HEK293 (cell line): ENCODE measurements at regions not wholly inside any gene's neighbourhood (a gene's known extent, or its start where the extent isn't known, plus 50 kb on each side); places are given as distances from the start of the nearest gene placed in this dataset.

Experiments
- CTCF ChIA-PET: fragments of 350-600 bp; formaldehyde crosslinking; extraction: SDS; loops from one replicate; lab custom pipeline; 2021; ENCODE audit warnings: antibody characterized with exemption; lab: Yijun Ruan, JAX
- POLR2A ChIA-PET: fragments of 300-600 bp; formaldehyde crosslinking; extraction: SDS; loops from one replicate; lab custom pipeline; 2020; ENCODE audit warnings: antibody characterized with exemption, inconsistent platforms; lab: Yijun Ruan, JAX
- H3K27ac ChIP-seq: fragments of 200-500 bp; sonication (Bioruptor generic); 2 replicates; pipeline ENCODE4 v1.5.1; 2014; ENCODE audit warnings: low read depth, low read length, control low read depth, inconsistent platforms; ENCODE audit errors: extremely low read depth
- H3K36me3 ChIP-seq, 2 experiments: fragments of 200-500 bp in 1 of 2; sonication (Bioruptor generic) in 1 of 2; 1 replicate in 1 of 2; 2 replicates in 1 of 2; pipeline ENCODE4 v1.5.1; 2014 to 2017; ENCODE audit warnings: inconsistent platforms in 2 of 2, low read length in 2 of 2; ENCODE audit not compliant: control insufficient read depth in 2 of 2, insufficient read depth in 1 of 2
- H3K4me1 ChIP-seq: fragments of 200-500 bp; sonication (Bioruptor generic); 2 replicates; pipeline ENCODE4 v1.5.1; 2014; ENCODE audit warnings: mild to moderate bottlenecking, low read length, inconsistent platforms; ENCODE audit not compliant: control insufficient read depth, insufficient read depth
- H3K4me3 ChIP-seq: 2 replicates; pipeline ENCODE4 v1.5.1; 2011; ENCODE audit warnings: low read depth, mild to moderate bottlenecking, control low read depth, low read length, moderate library complexity
- H3K9me3 ChIP-seq: fragments of 200-500 bp; sonication (Bioruptor generic); 2 replicates; pipeline ENCODE4 v1.5.1; 2014; ENCODE audit warnings: low read depth, low read length, inconsistent platforms; ENCODE audit not compliant: control insufficient read depth, insufficient read depth
- EGR2 ChIP-seq: fragments of 450-650 bp; formaldehyde crosslinking; IDR thresholded peaks from 2 replicates; pipeline ENCODE4 v1.5.1; 2016; ENCODE audit warnings: low read depth, missing biosample characterization, missing genetic modification characterization
- GFI1B ChIP-seq: fragments of 450-650 bp; formaldehyde crosslinking; IDR thresholded peaks from 2 replicates; pipeline ENCODE4 v1.5.1; 2016; ENCODE audit warnings: missing biosample characterization, missing genetic modification characterization
- HOXD13 ChIP-seq: sonication (generic); formaldehyde crosslinking; IDR thresholded peaks from 2 replicates; pipeline ENCODE4 v1.8.0; 2022; ENCODE audit warnings: missing genetic modification reagents, borderline replicate concordance
- OSR2 ChIP-seq: fragments of 450-650 bp; formaldehyde crosslinking; IDR thresholded peaks from 2 replicates; pipeline ENCODE4 v1.5.1; 2016; ENCODE audit warnings: missing biosample characterization, missing genetic modification characterization
- SP7 ChIP-seq: fragments of 450-650 bp; formaldehyde crosslinking; IDR thresholded peaks from 2 replicates; pipeline ENCODE4 v1.5.1; 2016; ENCODE audit warnings: missing biosample characterization, missing genetic modification characterization
- ZBTB21 ChIP-seq: fragments of 450-650 bp; formaldehyde crosslinking; IDR thresholded peaks from 2 replicates; pipeline ENCODE4 v1.5.1; 2017; ENCODE audit warnings: missing biosample characterization, missing genetic modification characterization
- ZBTB8A ChIP-seq: fragments of 450-650 bp; formaldehyde crosslinking; IDR thresholded peaks from 2 replicates; pipeline ENCODE4 v1.5.1; 2016; ENCODE audit warnings: missing biosample characterization, missing genetic modification characterization
- ZFP3 ChIP-seq: fragments of 450-650 bp; formaldehyde crosslinking; IDR thresholded peaks from 2 replicates; pipeline ENCODE4 v1.5.1; 2016; ENCODE audit warnings: low read depth, missing biosample characterization, missing genetic modification characterization
- ZNF10 ChIP-seq: fragments of 450-650 bp; formaldehyde crosslinking; IDR thresholded peaks from 2 replicates; pipeline ENCODE4 v1.5.1; 2017; ENCODE audit warnings: missing biosample characterization, missing genetic modification characterization
- ZNF140 ChIP-seq: fragments of 450-650 bp; formaldehyde crosslinking; IDR thresholded peaks from 2 replicates; pipeline ENCODE4 v1.5.1; 2016; ENCODE audit warnings: missing biosample characterization, missing genetic modification characterization
- ZNF146 ChIP-seq: fragments of 450-650 bp; formaldehyde crosslinking; IDR thresholded peaks from 2 replicates; pipeline ENCODE4 v1.5.1; 2016; ENCODE audit warnings: missing biosample characterization, missing genetic modification characterization
- ZNF157 ChIP-seq: fragments of 450-650 bp; formaldehyde crosslinking; IDR thresholded peaks from 2 replicates; pipeline ENCODE4 v1.5.1; 2016; ENCODE audit warnings: missing biosample characterization, missing genetic modification characterization
- ZNF18 ChIP-seq: fragments of 450-650 bp; formaldehyde crosslinking; IDR thresholded peaks from 2 replicates; pipeline ENCODE4 v1.5.1; 2016; ENCODE audit warnings: missing biosample characterization, missing genetic modification characterization
- ZNF239 ChIP-seq: fragments of 450-650 bp; formaldehyde crosslinking; IDR thresholded peaks from 2 replicates; pipeline ENCODE4 v1.5.1; 2016; ENCODE audit warnings: missing biosample characterization, missing genetic modification characterization
- ZNF302 ChIP-seq: fragments of 450-650 bp; formaldehyde crosslinking; IDR thresholded peaks from 2 replicates; pipeline ENCODE4 v1.5.1; 2016; ENCODE audit warnings: missing biosample characterization, missing genetic modification characterization, low read depth
- ZNF341 ChIP-seq: fragments of 450-650 bp; formaldehyde crosslinking; IDR thresholded peaks from 2 replicates; pipeline ENCODE4; 2016; ENCODE audit warnings: low read depth, missing biosample characterization, missing genetic modification characterization
- ZNF350 ChIP-seq: fragments of 450-650 bp; formaldehyde crosslinking; IDR thresholded peaks from 2 replicates; pipeline ENCODE4 v1.5.0; 2017; ENCODE audit warnings: missing biosample characterization, mild to moderate bottlenecking, missing genetic modification characterization
- ZNF37A ChIP-seq: fragments of 450-650 bp; IDR thresholded peaks from 2 replicates; pipeline ENCODE4 v1.5.1; 2018; ENCODE audit warnings: missing biosample characterization, missing genetic modification characterization
- ZNF473 ChIP-seq: fragments of 450-650 bp; formaldehyde crosslinking; IDR thresholded peaks from 2 replicates; pipeline ENCODE4 v1.5.1; 2017; ENCODE audit warnings: missing biosample characterization, missing genetic modification characterization
- ZNF521 ChIP-seq: fragments of 450-650 bp; formaldehyde crosslinking; IDR thresholded peaks from 2 replicates; pipeline ENCODE4 v1.5.1; 2017; ENCODE audit warnings: missing biosample characterization, mild to moderate bottlenecking, missing genetic modification characterization
- ZNF548 ChIP-seq: fragments of 450-650 bp; formaldehyde crosslinking; IDR thresholded peaks from 2 replicates; pipeline ENCODE4 v1.5.1; 2016; ENCODE audit warnings: missing biosample characterization, missing genetic modification characterization
- ZNF555 ChIP-seq: fragments of 450-650 bp; formaldehyde crosslinking; conservative IDR thresholded peaks from 2 replicates; pipeline ENCODE4 v1.5.1; 2017; ENCODE audit warnings: missing biosample characterization, mild to moderate bottlenecking, missing genetic modification characterization, inconsistent platforms
- ZNF561 ChIP-seq: fragments of 450-650 bp; IDR thresholded peaks from 2 replicates; pipeline ENCODE4 v1.5.1; 2018; ENCODE audit warnings: missing biosample characterization, missing genetic modification characterization, borderline replicate concordance
- ZNF624 ChIP-seq: fragments of 450-650 bp; formaldehyde crosslinking; IDR thresholded peaks from 2 replicates; pipeline ENCODE4 v1.5.1; 2017; ENCODE audit warnings: missing biosample characterization, missing genetic modification characterization
- ZNF677 ChIP-seq: fragments of 450-650 bp; IDR thresholded peaks from 2 replicates; pipeline ENCODE4 v1.5.0; 2018; ENCODE audit warnings: missing biosample characterization, mild to moderate bottlenecking, missing genetic modification characterization, moderate library complexity
- ZNF701 ChIP-seq: fragments of 450-650 bp; formaldehyde crosslinking; IDR thresholded peaks from 2 replicates; pipeline ENCODE4 v1.5.1; 2016; ENCODE audit warnings: missing biosample characterization, missing genetic modification characterization
- ZNF707 ChIP-seq: fragments of 450-650 bp; formaldehyde crosslinking; IDR thresholded peaks from 2 replicates; pipeline ENCODE4 v1.5.1; 2016; ENCODE audit warnings: missing biosample characterization, missing genetic modification characterization
- ZNF785 ChIP-seq: fragments of 450-650 bp; formaldehyde crosslinking; IDR thresholded peaks from 2 replicates; pipeline ENCODE4 v1.5.1; 2016; ENCODE audit warnings: missing biosample characterization, missing genetic modification characterization
- ZNF792 ChIP-seq: fragments of 450-650 bp; formaldehyde crosslinking; IDR thresholded peaks from 2 replicates; pipeline ENCODE4 v1.5.1; 2016; ENCODE audit warnings: missing biosample characterization, missing genetic modification characterization
- ZSCAN5A ChIP-seq: fragments of 450-650 bp; formaldehyde crosslinking; IDR thresholded peaks from 2 replicates; pipeline ENCODE4 v1.5.1; 2016; ENCODE audit warnings: missing biosample characterization, missing genetic modification characterization
- TF ChIP-seq, protein P1 (sequence below): fragments of 450-650 bp; formaldehyde crosslinking; IDR thresholded peaks from 2 replicates; pipeline ENCODE4 v1.5.1; 2016; ENCODE audit warnings: missing biosample characterization, missing genetic modification characterization, low read depth

- Histone ChIP-seq H3K27ac (no peak overlapping the region), H3K9me3 (no peaks in the 10 kb centered on the region), H3K4me3 (no peak overlapping the region), H3K4me1 (no peaks in the 10 kb centered on the region), H3K36me3 (no peaks in the 10 kb centered on the region)
- ChIA-PET CTCF (interaction anchor here (0.6 to 0.8 kb wide), 2 partner anchors 81 to 225 kb away, joined by 3 read pairs; no protein-coding TSS in a partner anchor), POLR2A (no interaction called here)
- TF ChIP-seq ZNF561 (tag by site-specific recombination) (no peak), ZNF10 (no peak), ZSCAN5A (tag by site-specific recombination) (no peak), ZNF555 (no peak), ZNF548 (tag by site-specific recombination) (no peak), ZNF37A (tag by site-specific recombination) (no peak), ZNF521 (tag by site-specific recombination) (no peak), ZNF473 (tag by site-specific recombination) (no peak), EGR2 (tag by site-specific recombination) (no peak), SP7 (tag by site-specific recombination) (no peak), ZNF624 (no peak), HOXD13 (no peak), ZNF18 (tag by site-specific recombination) (no peak), ZBTB21 (no peak), ZNF792 (no peak), ZNF677 (tag by site-specific recombination) (no peak)
Measured at GRCh38 chr15:70407336-70407670, 309.6 kb upstream of the TLE3 start.

DNA sequence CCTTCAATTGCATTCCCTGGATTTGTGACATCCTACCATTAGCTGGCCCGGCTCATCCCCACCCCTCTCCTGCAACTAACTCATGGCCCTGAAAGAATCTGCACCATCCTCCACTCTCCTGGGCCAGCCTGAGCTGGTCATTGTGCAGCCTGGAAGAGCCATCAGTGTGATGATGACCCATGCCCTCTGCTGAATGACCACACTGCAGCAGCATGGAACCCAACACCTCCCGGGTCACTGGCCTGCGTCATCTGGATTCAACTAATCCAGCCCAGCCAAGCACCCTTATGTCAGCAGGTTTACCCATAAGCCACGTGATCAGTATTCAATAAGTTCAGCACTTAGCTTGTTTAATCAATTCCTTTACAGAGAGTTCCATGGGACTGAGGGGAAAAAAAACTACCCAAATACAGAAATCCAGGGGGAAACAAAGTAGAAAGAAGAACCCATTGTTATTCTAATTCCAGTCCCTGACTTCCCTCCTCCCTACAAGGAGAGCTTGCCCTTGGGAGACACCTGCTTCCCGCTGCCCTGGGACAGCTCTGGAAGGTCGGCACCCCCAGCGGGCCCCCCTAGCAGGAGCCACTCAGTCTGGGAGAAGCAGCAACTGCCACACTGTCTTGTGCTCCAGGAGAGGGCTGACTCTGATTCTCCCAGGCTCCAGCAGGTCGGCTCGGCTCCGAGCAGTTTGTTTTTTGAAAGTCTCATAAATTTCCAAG, 309.1 kb upstream of the TLE3 start:
- CTCF ChIA-PET = interaction anchor here (0.6 to 0.8 kb wide), 3 partner anchors 14 to 225 kb away, joined by 3 read pairs; no protein-coding TSS in a partner anchor
- no peaks in the 10 kb centered on the region for H3K4me1 ChIP-seq
- H3K36me3 ChIP-seq = no peaks in the 10 kb centered on the region
- H3K9me3 ChIP-seq = no peaks in the 10 kb centered on the region
- TF ChIP-seq ZNF239 = no peak
- no peak for TF ChIP-seq ZNF701
- no peak for TF ChIP-seq ZNF302
- TF ChIP-seq ZNF350 = no peak
- TF ChIP-seq, all 188 proteins: peak for 0
- POLR2A ChIA-PET = no interaction called here
- no peak overlapping the region for H3K27ac ChIP-seq
- H3K4me3 ChIP-seq = no peak overlapping the region

GRCh38 chr15:70401709-70402108, 304.0 kb upstream of the TLE3 start:
- CTCF ChIA-PET = interaction anchor here (0.5 to 1.2 kb wide), 3 partner anchors 19 to 87 kb away, joined by 3 to 4 read pairs (median 3); no protein-coding TSS in a partner anchor

More at GRCh38 chr15:70401709-70402108, 304.0 kb upstream of the TLE3 start:
- POLR2A ChIA-PET = interaction anchor here (0.5 kb wide), 1 partner anchor 24 kb away, joined by 3 read pairs; no protein-coding TSS in a partner anchor
- H3K27ac ChIP-seq = no peak overlapping the region
- no peak for TF ChIP-seq ZBTB21
- no peak for TF ChIP-seq ZBTB8A
- TF ChIP-seq ZNF341 (tag by site-specific recombination) = no peak
- TF ChIP-seq OSR2 = no peak
- TF ChIP-seq ZNF785 = no peak
- TF ChIP-seq, protein P1, sequence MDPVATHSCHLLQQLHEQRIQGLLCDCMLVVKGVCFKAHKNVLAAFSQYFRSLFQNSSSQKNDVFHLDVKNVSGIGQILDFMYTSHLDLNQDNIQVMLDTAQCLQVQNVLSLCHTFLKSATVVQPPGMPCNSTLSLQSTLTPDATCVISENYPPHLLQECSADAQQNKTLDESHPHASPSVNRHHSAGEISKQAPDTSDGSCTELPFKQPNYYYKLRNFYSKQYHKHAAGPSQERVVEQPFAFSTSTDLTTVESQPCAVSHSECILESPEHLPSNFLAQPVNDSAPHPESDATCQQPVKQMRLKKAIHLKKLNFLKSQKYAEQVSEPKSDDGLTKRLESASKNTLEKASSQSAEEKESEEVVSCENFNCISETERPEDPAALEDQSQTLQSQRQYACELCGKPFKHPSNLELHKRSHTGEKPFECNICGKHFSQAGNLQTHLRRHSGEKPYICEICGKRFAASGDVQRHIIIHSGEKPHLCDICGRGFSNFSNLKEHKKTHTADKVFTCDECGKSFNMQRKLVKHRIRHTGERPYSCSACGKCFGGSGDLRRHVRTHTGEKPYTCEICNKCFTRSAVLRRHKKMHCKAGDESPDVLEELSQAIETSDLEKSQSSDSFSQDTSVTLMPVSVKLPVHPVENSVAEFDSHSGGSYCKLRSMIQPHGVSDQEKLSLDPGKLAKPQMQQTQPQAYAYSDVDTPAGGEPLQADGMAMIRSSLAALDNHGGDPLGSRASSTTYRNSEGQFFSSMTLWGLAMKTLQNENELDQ (tag by site-specific recombination) = no peak
- TF ChIP-seq GFI1B = no peak
- no peak for TF ChIP-seq ZNF555
- no peak for TF ChIP-seq ZFP3 (tag by site-specific recombination)
- TF ChIP-seq ZNF146 (tag by site-specific recombination) = no peak
- TF ChIP-seq ZNF10 = no peak
- TF ChIP-seq ZNF157 (tag by site-specific recombination) = no peak
- TF ChIP-seq ZNF707 = no peak
- TF ChIP-seq ZNF140 = no peak
- TF ChIP-seq, all 188 proteins: peak for 0
- H3K4me3 ChIP-seq = no peak overlapping the region
- H3K36me3 ChIP-seq = no peaks in the 10 kb centered on the region
- H3K9me3 ChIP-seq = no peaks in the 10 kb centered on the region
- no peaks in the 10 kb centered on the region for H3K4me1 ChIP-seq
